ENCODE measurements at regions not wholly inside any gene's neighbourhood (a gene's known extent, or its start where the extent isn't known, plus 50 kb on each side); places are given as distances from the start of the nearest gene placed in this dataset.

GRCh38 chr4:83851261-83852084, 315.6 kb downstream of the GPAT3 start (continued):
- no peak for TF ChIP-seq CHD1 (IDR thresholded peaks at IDR 0.05; ENCODE audit: low read depth, low read length)

GRCh38 chr4:83850435-83850834, 314.5 kb downstream of the GPAT3 start:
- Histone ChIP-seq H2BK120ac (ENCODE audit: low read depth, low read length) (peak overlapping the region; percentile 91), H2BK15ac (ENCODE audit: low read depth, low read length) (peak overlapping the region; percentile 86; the same call in 2 of the 3 replicates), H4K5ac (ENCODE audit: low read depth, low read length) (peak overlapping the region; percentile 82; the same call in 1 of the 2 replicates), H3K4me2 (ENCODE audit: low read depth, low read length) (no peak overlapping the region), H3K4me3 (ENCODE audit: insufficient read depth, low read depth, low read length) (no peak overlapping the region), H3K36me3 (ENCODE audit: control insufficient read depth, insufficient read depth, low read length) (no peaks in the 10 kb centered on the region), H3K56ac (ENCODE audit: extremely low read depth, insufficient read depth, low read length) (peak overlapping the region; percentile 8; the same call in 1 of the 2 replicates), H2BK5ac (ENCODE audit: low read depth, low read length, poor library complexity, severe bottlenecking) (peak overlapping the region; percentile 90), H2AFZ (replicated peaks; ENCODE audit: low read length, poor library complexity) (peak overlapping the region; percentile 71), H3K9me3 (ENCODE audit: control insufficient read depth, insufficient read depth, low read length) (no peaks in the 10 kb centered on the region), H4K8ac (ENCODE audit: low read depth in 2 of 2, low read length in 2 of 2) (peak overlapping the region; percentile 11 to 79; a peak in 3 of 4 replicates), H3K9me1 (ENCODE audit: insufficient read depth, low read length) (peaks cover 13% of the 10 kb centered on the region), H3K23ac (ENCODE audit: low read depth, low read length) (peak overlapping the region; percentile 68), H3K27me3 (ENCODE audit: control insufficient read depth, insufficient read depth, low read length) (no peaks in the 10 kb centered on the region), H3K79me1 (ENCODE audit: low read depth in 1 of 2, low read length in 2 of 2) (no peaks in the 10 kb centered on the region), H3K9ac (ENCODE audit: low read depth, low read length) (no peak overlapping the region), H2AK5ac (ENCODE audit: low read depth, low read length) (peak overlapping the region; percentile 73), H4K91ac (ENCODE audit: insufficient read depth, low read depth, low read length) (peak overlapping the region; percentile 71), H3K18ac (ENCODE audit: low read depth, low read length) (peak overlapping the region; percentile 95; the same call in 1 of the 2 replicates), H2BK20ac (ENCODE audit: low read depth, low read length) (peak overlapping the region; percentile 86), H3K4me1 (ENCODE audit: control insufficient read depth, insufficient read depth, low read length) (peaks cover 28% of the 10 kb centered on the region), H2AK9ac (replicated peaks; ENCODE audit: low read depth, low read length, poor library complexity) (peak overlapping the region; percentile 57), H3K4ac (ENCODE audit: low read depth, low read length) (peak overlapping the region; percentile 92), H3K27ac (ENCODE audit: insufficient read depth, low read length) (no peak overlapping the region), H4K20me1 (ENCODE audit: insufficient read depth, low read length) (no peaks in the 10 kb centered on the region), H3K14ac (replicated peaks; ENCODE audit: low read depth, low read length) (peak overlapping the region; percentile 15)
- POLR2A ChIA-PET (ENCODE audit: unreplicated experiment), result no interaction called here
- in situ Hi-C loops (cut with MboI; ENCODE audit: low sequenced_read_pairs), result no loop called here
- no peak for TF ChIP-seq RFX5 (IDR thresholded peaks at IDR 0.05; ENCODE audit: low read depth, low read length)
- no peak for TF ChIP-seq RCOR1 (IDR thresholded peaks at IDR 0.05; ENCODE audit: insufficient replicate concordance, low read length)
- TF ChIP-seq RAD21 (IDR thresholded peaks at IDR 0.05; ENCODE audit: low read length), result no peak
- TF ChIP-seq MAFK (IDR thresholded peaks at IDR 0.05; ENCODE audit: low read depth, low read length), result no peak
- TF ChIP-seq SMC3 (IDR thresholded peaks at IDR 0.05; ENCODE audit: low read depth, low read length), result no peak
- no peak for TF ChIP-seq FOS (IDR thresholded peaks at IDR 0.05; ENCODE audit: low read depth, low read length)
- TF ChIP-seq, protein P1, sequence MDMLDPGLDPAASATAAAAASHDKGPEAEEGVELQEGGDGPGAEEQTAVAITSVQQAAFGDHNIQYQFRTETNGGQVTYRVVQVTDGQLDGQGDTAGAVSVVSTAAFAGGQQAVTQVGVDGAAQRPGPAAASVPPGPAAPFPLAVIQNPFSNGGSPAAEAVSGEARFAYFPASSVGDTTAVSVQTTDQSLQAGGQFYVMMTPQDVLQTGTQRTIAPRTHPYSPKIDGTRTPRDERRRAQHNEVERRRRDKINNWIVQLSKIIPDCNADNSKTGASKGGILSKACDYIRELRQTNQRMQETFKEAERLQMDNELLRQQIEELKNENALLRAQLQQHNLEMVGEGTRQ (IDR thresholded peaks at IDR 0.05; ENCODE audit: low read depth, low read length), result no peak
- no peak for TF ChIP-seq CEBPB (IDR thresholded peaks at IDR 0.05; ENCODE audit: low read depth, low read length)
- TF ChIP-seq MAZ (IDR thresholded peaks at IDR 0.05; ENCODE audit: borderline replicate concordance, low read depth, low read length), result no peak
- no peak for TF ChIP-seq NFE2L2 (IDR thresholded peaks at IDR 0.05; ENCODE audit: low read depth, low read length)
- TF ChIP-seq CHD1 (IDR thresholded peaks at IDR 0.05; ENCODE audit: low read depth, low read length), result no peak
- no peak for TF ChIP-seq POLR2A (IDR thresholded peaks at IDR 0.05; ENCODE audit: low read depth, low read length)
- no peak for TF ChIP-seq MXI1 (IDR thresholded peaks at IDR 0.05; ENCODE audit: borderline replicate concordance, low read depth, low read length)
- no peak for TF ChIP-seq CTCF (conservative IDR thresholded peaks at IDR 0.05; ENCODE audit: low read depth, low read length)
- ATAC-seq (ENCODE audit: low read depth) (no peak), DNase-seq (peak; percentile 52)
- intact Hi-C loops (cut with micrococcal nuclease), result no loop called here
- BruUV-seq (replicated peaks), result no TSS peak
- CTCF ChIA-PET, result no interaction called here
- 14% methylated on average over 1 of the region's 6 CpGs; no CpG with 5 or more reads in 1 of the 2 experiments for WGBS, 2 experiments (ENCODE audit: extremely low coverage in 2 of 2, insufficient read length in 1 of 2)
- dilution Hi-C loops (cut with HindIII; ENCODE audit: low sequenced_read_pairs, unreplicated experiment), result no loop called here

Measured in IMR-90 (cell line).